ENCODE measurements at regions not wholly inside any gene's neighbourhood (a gene's known extent, or its start where the extent isn't known, plus 50 kb on each side); places are given as distances from the start of the nearest gene placed in this dataset.
"Not testable (repeated sequence)": the region's sequence is repeated elsewhere in the genome, so short reads cannot be mapped to it uniquely, and the experiment has no call there.

GRCh38 chr11:105357146-105357545 lies 217.6 kb upstream of the CARD18 start:
- Histone ChIP-seq H3K9me3 (ENCODE audit: control insufficient read depth, insufficient read depth, low read depth, low read length) (no peaks in the 10 kb centered on the region), H3K27ac (ENCODE audit: extremely low read depth, low read depth, low read length) (no peak overlapping the region), H3K36me3 (ENCODE audit: control insufficient read depth in 2 of 2, insufficient read depth in 1 of 2, low read length in 2 of 2) (no peaks in the 10 kb centered on the region), H3K4me1 (ENCODE audit: control insufficient read depth, insufficient read depth, low read length) (no peaks in the 10 kb centered on the region), H3K4me3 (ENCODE audit: low read depth, low read length) (no peak overlapping the region)
- POLR2A ChIA-PET = no interaction called here
- CTCF ChIA-PET = no interaction called here
- TF ChIP-seq MZF1 (tag by site-specific recombination; IDR thresholded peaks at IDR 0.05; ENCODE audit: borderline replicate concordance) = no peak
- no peak for TF ChIP-seq ZNF521 (tag by site-specific recombination; IDR thresholded peaks at IDR 0.05)
- TF ChIP-seq BCL11A (tag by site-specific recombination; IDR thresholded peaks at IDR 0.05; ENCODE audit: low read depth) = no peak
- TF ChIP-seq, protein P1, sequence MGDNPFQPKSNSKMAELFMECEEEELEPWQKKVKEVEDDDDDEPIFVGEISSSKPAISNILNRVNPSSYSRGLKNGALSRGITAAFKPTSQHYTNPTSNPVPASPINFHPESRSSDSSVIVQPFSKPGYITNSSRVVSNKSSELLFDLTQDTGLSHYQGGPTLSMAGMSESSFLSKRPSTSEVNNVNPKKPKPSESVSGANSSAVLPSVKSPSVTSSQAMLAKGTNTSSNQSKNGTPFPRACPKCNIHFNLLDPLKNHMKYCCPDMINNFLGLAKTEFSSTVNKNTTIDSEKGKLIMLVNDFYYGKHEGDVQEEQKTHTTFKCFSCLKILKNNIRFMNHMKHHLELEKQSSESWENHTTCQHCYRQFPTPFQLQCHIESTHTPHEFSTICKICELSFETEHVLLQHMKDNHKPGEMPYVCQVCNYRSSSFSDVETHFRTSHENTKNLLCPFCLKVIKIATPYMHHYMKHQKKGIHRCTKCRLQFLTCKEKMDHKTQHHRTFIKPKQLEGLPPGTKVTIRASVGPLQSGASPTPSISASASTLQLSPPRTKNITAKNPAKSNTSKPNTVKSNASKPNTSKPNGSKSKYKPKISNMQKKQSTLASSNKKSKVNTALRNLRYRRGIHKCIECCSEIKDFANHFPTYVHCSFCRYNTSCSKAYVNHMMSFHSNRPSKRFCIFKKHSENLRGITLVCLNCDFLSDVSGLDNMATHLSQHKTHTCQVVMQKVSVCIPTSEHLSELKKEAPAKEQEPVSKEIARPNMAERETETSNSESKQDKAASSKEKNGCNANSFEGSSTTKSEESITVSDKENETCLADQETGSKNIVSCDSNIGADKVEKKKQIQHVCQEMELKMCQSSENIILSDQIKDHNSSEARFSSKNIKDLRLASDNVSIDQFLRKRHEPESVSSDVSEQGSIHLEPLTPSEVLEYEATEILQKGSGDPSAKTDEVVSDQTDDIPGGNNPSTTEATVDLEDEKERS (tag by site-specific recombination; IDR thresholded peaks at IDR 0.05) = no peak
- TF ChIP-seq ZBTB48 (tag by site-specific recombination; IDR thresholded peaks at IDR 0.05) = no peak
- no peak for TF ChIP-seq ZNF221 (tag by site-specific recombination; IDR thresholded peaks at IDR 0.05; ENCODE audit: borderline replicate concordance)
- TF ChIP-seq, protein P2, sequence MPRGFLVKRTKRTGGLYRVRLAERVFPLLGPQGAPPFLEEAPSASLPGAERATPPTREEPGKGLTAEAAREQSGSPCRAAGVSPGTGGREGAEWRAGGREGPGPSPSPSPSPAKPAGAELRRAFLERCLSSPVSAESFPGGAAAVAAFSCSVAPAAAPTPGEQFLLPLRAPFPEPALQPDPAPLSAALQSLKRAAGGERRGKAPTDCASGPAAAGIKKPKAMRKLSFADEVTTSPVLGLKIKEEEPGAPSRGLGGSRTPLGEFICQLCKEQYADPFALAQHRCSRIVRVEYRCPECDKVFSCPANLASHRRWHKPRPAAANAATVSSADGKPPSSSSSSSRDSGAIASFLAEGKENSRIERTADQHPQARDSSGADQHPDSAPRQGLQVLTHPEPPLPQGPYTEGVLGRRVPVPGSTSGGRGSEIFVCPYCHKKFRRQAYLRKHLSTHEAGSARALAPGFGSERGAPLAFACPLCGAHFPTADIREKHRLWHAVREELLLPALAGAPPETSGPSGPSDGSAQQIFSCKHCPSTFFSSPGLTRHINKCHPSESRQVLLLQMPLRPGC (tag by site-specific recombination; IDR thresholded peaks at IDR 0.05) = no peak

GRCh38 chr11:105349867-105350266 lies 210.3 kb upstream of the CARD18 start:
- H3K27ac ChIP-seq (ENCODE audit: extremely low read depth, low read depth, low read length); H3K9me3 ChIP-seq (ENCODE audit: control insufficient read depth, insufficient read depth, low read depth, low read length); H3K4me3 ChIP-seq (ENCODE audit: low read depth, low read length); H3K4me1 ChIP-seq (ENCODE audit: control insufficient read depth, insufficient read depth, low read length); H3K36me3 ChIP-seq (ENCODE audit: control insufficient read depth in 2 of 2, insufficient read depth in 1 of 2, low read length in 2 of 2); CTCF ChIA-PET: not testable (repeated sequence)
- POLR2A ChIA-PET = interaction anchor here (0.6 kb wide), 1 partner anchor 35 kb away, joined by 5 read pairs; no protein-coding TSS in a partner anchor

- no peaks in the 10 kb centered on the region for H3K4me1 ChIP-seq (ENCODE audit: control insufficient read depth, insufficient read depth, low read length)
- H3K27ac ChIP-seq (ENCODE audit: extremely low read depth, low read depth, low read length) = no peak overlapping the region
- CTCF ChIA-PET = no interaction called here
- no peaks in the 10 kb centered on the region for H3K9me3 ChIP-seq (ENCODE audit: control insufficient read depth, insufficient read depth, low read depth, low read length)
- POLR2A ChIA-PET = no interaction called here
- H3K36me3 ChIP-seq (ENCODE audit: control insufficient read depth in 2 of 2, insufficient read depth in 1 of 2, low read length in 2 of 2) = no peaks in the 10 kb centered on the region
- no peak overlapping the region for H3K4me3 ChIP-seq (ENCODE audit: low read depth, low read length)
- TF ChIP-seq ZNF600 (tag by site-specific recombination; IDR thresholded peaks at IDR 0.05) (no peak), YY1 (tag by site-specific recombination; IDR thresholded peaks at IDR 0.05) (no peak), ZNF555 (tag by site-specific recombination; conservative IDR thresholded peaks at IDR 0.05) (no peak), ZNF473 (tag by site-specific recombination; IDR thresholded peaks at IDR 0.05) (no peak), ZNF24 (tag by site-specific recombination; IDR thresholded peaks at IDR 0.05) (no peak), MZF1 (tag by site-specific recombination; IDR thresholded peaks at IDR 0.05; ENCODE audit: borderline replicate concordance) (no peak), IKZF3 (tag by site-specific recombination; IDR thresholded peaks at IDR 0.05) (no peak), ZNF37A (tag by site-specific recombination; IDR thresholded peaks at IDR 0.05) (no peak), ZNF133 (tag by site-specific recombination; IDR thresholded peaks at IDR 0.05) (no peak), ZNF626 (tag by site-specific recombination; IDR thresholded peaks at IDR 0.05) (no peak), ZNF654 (tag by site-specific recombination; IDR thresholded peaks at IDR 0.05; ENCODE audit: low read depth) (no peak), KLF10 (tag by site-specific recombination; IDR thresholded peaks at IDR 0.05) (no peak), ZNF214 (tag by site-specific recombination; IDR thresholded peaks at IDR 0.05; ENCODE audit: borderline replicate concordance) (no peak), ZNF558 (tag by site-specific recombination; IDR thresholded peaks at IDR 0.05) (no peak), ZBTB7A (tag by site-specific recombination; IDR thresholded peaks at IDR 0.05; ENCODE audit: low read depth) (no peak), ZNF76 (tag by site-specific recombination; IDR thresholded peaks at IDR 0.05; ENCODE audit: borderline replicate concordance, low read depth) (no peak)
- TF ChIP-seq, protein P3, sequence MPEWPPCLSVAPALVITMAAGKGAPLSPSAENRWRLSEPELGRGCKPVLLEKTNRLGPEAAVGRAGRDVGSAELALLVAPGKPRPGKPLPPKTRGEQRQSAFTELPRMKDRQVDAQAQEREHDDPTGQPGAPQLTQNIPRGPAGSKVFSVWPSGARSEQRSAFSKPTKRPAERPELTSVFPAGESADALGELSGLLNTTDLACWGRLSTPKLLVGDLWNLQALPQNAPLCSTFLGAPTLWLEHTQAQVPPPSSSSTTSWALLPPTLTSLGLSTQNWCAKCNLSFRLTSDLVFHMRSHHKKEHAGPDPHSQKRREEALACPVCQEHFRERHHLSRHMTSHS (tag by site-specific recombination; IDR thresholded peaks at IDR 0.05) = no peak
- TF ChIP-seq, protein P4, sequence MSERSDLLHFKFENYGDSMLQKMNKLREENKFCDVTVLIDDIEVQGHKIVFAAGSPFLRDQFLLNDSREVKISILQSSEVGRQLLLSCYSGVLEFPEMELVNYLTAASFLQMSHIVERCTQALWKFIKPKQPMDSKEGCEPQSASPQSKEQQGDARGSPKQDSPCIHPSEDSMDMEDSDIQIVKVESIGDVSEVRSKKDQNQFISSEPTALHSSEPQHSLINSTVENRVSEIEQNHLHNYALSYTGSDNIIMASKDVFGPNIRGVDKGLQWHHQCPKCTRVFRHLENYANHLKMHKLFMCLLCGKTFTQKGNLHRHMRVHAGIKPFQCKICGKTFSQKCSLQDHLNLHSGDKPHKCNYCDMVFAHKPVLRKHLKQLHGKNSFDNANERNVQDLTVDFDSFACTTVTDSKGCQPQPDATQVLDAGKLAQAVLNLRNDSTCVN (tag by site-specific recombination; optimal IDR thresholded peaks at IDR 0.05) = no peak
- TF ChIP-seq, protein P5, sequence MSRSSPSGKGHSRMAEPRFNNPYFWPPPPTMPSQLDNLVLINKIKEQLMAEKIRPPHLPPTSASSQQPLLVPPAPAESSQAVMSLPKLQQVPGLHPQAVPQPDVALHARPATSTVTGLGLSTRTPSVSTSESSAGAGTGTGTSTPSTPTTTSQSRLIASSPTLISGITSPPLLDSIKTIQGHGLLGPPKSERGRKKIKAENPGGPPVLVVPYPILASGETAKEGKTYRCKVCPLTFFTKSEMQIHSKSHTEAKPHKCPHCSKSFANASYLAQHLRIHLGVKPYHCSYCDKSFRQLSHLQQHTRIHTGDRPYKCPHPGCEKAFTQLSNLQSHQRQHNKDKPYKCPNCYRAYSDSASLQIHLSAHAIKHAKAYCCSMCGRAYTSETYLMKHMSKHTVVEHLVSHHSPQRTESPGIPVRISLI (tag by site-specific recombination; IDR thresholded peaks at IDR 0.05) = no peak
These were observed 205.4 kb upstream of the CARD18 start for GRCh38 chr11:105344938-105345337.
